ENCODE measurements at regions not wholly inside any gene's neighbourhood (a gene's known extent, or its start where the extent isn't known, plus 50 kb on each side); places are given as distances from the start of the nearest gene placed in this dataset.

DNA sequence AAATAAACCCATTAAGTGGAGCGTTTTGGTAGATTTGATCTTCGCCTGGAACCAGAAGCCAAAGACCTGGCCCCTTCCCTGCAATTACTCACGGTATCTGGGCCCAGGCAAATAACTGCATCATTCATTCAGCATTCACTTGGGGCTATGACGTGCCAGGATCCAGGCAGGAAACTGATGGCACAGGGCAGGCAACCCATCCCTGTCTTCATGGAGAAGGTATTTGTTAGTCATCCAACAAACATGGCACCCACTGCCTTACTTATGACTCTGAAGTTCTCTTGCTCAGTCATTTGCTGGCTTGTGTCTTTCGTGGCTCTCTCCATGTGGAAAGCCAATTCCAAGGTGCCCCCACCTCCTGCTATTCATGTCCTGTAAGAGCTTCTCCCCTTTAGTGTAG lies 232.4 kb downstream of the BMP7 start:
- DNase-seq (ENCODE audit: low spot score) = no peak
- no peaks in the 10 kb centered on the region for H3K9me3 ChIP-seq (ENCODE audit: low read depth)
- H3K4me2 ChIP-seq = no peak overlapping the region
- no peak overlapping the region for H2AFZ ChIP-seq
- no peak overlapping the region for H3K27ac ChIP-seq
- TF ChIP-seq, protein P1, sequence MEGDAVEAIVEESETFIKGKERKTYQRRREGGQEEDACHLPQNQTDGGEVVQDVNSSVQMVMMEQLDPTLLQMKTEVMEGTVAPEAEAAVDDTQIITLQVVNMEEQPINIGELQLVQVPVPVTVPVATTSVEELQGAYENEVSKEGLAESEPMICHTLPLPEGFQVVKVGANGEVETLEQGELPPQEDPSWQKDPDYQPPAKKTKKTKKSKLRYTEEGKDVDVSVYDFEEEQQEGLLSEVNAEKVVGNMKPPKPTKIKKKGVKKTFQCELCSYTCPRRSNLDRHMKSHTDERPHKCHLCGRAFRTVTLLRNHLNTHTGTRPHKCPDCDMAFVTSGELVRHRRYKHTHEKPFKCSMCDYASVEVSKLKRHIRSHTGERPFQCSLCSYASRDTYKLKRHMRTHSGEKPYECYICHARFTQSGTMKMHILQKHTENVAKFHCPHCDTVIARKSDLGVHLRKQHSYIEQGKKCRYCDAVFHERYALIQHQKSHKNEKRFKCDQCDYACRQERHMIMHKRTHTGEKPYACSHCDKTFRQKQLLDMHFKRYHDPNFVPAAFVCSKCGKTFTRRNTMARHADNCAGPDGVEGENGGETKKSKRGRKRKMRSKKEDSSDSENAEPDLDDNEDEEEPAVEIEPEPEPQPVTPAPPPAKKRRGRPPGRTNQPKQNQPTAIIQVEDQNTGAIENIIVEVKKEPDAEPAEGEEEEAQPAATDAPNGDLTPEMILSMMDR (IDR thresholded peaks at IDR 0.05; ENCODE audit: poor library complexity) = no peak
- H3K36me3 ChIP-seq (replicated peaks; ENCODE audit: insufficient read depth, low read depth) = no peaks in the 10 kb centered on the region
- no peaks in the 10 kb centered on the region for H3K79me2 ChIP-seq
- no peaks in the 10 kb centered on the region for H3K9me2 ChIP-seq (replicated peaks; ENCODE audit: insufficient read depth)
- H3K27me3 ChIP-seq = peaks cover 5% of the 10 kb centered on the region
- no peaks in the 10 kb centered on the region for H4K20me1 ChIP-seq (ENCODE audit: insufficient read depth, poor library complexity, severe bottlenecking)
- WGBS (ENCODE audit: low lambda C conversion rate, missing lambda C conversion rate) = 79% methylated on average over 5 of the region's 5 CpGs
- no peak overlapping the region for H3K4me3 ChIP-seq
- H3K4me1 ChIP-seq (ENCODE audit: insufficient read depth) = peaks cover 9% of the 10 kb centered on the region

DNA sequence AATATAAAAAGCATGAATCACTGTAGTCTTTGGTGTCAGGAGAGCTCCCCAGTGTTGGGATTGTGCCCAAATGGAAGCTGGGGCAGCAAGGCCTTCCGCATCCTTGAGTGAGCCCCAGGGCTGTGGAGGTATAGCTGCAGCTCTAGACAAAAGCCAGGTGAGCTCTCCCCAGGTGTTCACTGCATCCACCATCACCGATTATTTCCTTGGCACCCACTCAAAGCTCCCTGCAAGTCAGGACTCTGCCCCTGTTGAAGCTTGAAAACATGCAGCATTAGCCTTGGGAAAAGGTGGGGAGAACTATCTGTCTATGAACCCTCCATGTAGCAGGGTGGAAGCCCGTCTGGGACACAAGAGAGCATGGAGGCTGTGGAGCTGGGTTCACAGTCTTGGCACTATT lies 228.8 kb downstream of the BMP7 start:
- H3K36me3 ChIP-seq (replicated peaks; ENCODE audit: insufficient read depth, low read depth) = no peaks in the 10 kb centered on the region
- WGBS (ENCODE audit: low lambda C conversion rate, missing lambda C conversion rate) = 95% methylated on average over 3 of the region's 3 CpGs

GRCh38 chr20:57038608-57039440 lies 227.6 kb downstream of the BMP7 start:
- Histone ChIP-seq H3K36me3 (replicated peaks; ENCODE audit: insufficient read depth, low read depth) (no peaks in the 10 kb centered on the region), H3K27ac (no peak overlapping the region), H3K79me2 (no peaks in the 10 kb centered on the region), H4K20me1 (ENCODE audit: insufficient read depth, poor library complexity, severe bottlenecking) (no peaks in the 10 kb centered on the region), H3K9me3 (ENCODE audit: low read depth) (no peaks in the 10 kb centered on the region), H3K4me2 (no peak overlapping the region), H3K27me3 (peaks cover 2% of the 10 kb centered on the region), H2AFZ (no peak overlapping the region), H3K4me3 (no peak overlapping the region), H3K9me2 (replicated peaks; ENCODE audit: insufficient read depth) (no peaks in the 10 kb centered on the region), H3K4me1 (ENCODE audit: insufficient read depth) (peaks cover 16% of the 10 kb centered on the region)
- TF ChIP-seq EZH2phosphoT487 (IDR thresholded peaks at IDR 0.05; ENCODE audit: low read depth, severe bottlenecking, unreplicated experiment) (no peak), EZH2 (IDR thresholded peaks at IDR 0.05; ENCODE audit: borderline replicate concordance) (no peak)
- TF ChIP-seq, protein P1 (IDR thresholded peaks at IDR 0.05; ENCODE audit: poor library complexity) = no peak
- no peak for DNase-seq (ENCODE audit: low spot score)
- WGBS (ENCODE audit: low lambda C conversion rate, missing lambda C conversion rate) = 83% methylated on average over 4 of the region's 4 CpGs

More for the DNA sequence above, 228.8 kb downstream of the BMP7 start:
- Histone ChIP-seq H3K9me3 (ENCODE audit: low read depth) (no peaks in the 10 kb centered on the region), H3K27me3 (peaks cover 5% of the 10 kb centered on the region), H3K4me2 (no peak overlapping the region), H3K79me2 (no peaks in the 10 kb centered on the region), H3K4me1 (ENCODE audit: insufficient read depth) (peaks cover 16% of the 10 kb centered on the region), H4K20me1 (ENCODE audit: insufficient read depth, poor library complexity, severe bottlenecking) (no peaks in the 10 kb centered on the region), H3K27ac (no peak overlapping the region), H3K4me3 (no peak overlapping the region), H2AFZ (no peak overlapping the region), H3K9me2 (replicated peaks; ENCODE audit: insufficient read depth) (no peaks in the 10 kb centered on the region)
- no peak for DNase-seq (ENCODE audit: low spot score)
- TF ChIP-seq, protein P1 (IDR thresholded peaks at IDR 0.05; ENCODE audit: poor library complexity) = no peak
- TF ChIP-seq EZH2 (IDR thresholded peaks at IDR 0.05; ENCODE audit: borderline replicate concordance) (no peak), EZH2phosphoT487 (IDR thresholded peaks at IDR 0.05; ENCODE audit: low read depth, severe bottlenecking, unreplicated experiment) (no peak)
